ENCODE measurements at regions not wholly inside any gene's neighbourhood (a gene's known extent, or its start where the extent isn't known, plus 50 kb on each side); places are given as distances from the start of the nearest gene placed in this dataset.

GRCh38 chr3:56919797-56920195 is 118.0 kb upstream of the ARHGEF3 start:
- WGBS, result 84% methylated on average over 4 of the region's 4 CpGs
- H3K36me3 ChIP-seq, result no peaks in the 10 kb centered on the region
- H3K9me3 ChIP-seq, result no peaks in the 10 kb centered on the region
- DNase-seq (ENCODE audit: extremely low spot score), result no peak
- TF ChIP-seq POLR2AphosphoS5 (IDR thresholded peaks at IDR 0.05) (no peak), EP300 (IDR thresholded peaks at IDR 0.05) (no peak), CTCF (IDR thresholded peaks at IDR 0.05) (no peak), POLR2A (IDR thresholded peaks at IDR 0.05; ENCODE audit: low read depth) (no peak)
- intact Hi-C loops (cut with DNase I), result no loop called here
- no peaks in the 10 kb centered on the region for H3K27me3 ChIP-seq
- H3K4me1 ChIP-seq, result peaks cover 39 to 50% (median 43%) of the 10 kb centered on the region in 4 donors
- no peak overlapping the region for H3K4me3 ChIP-seq
- no peak overlapping the region for H3K27ac ChIP-seq (replicated peaks in 1 of 4)

- no peak for DNase-seq (ENCODE audit: extremely low spot score)
- intact Hi-C loops (cut with DNase I), result no loop called here
- TF ChIP-seq EP300 (IDR thresholded peaks at IDR 0.05) (no peak), POLR2A (IDR thresholded peaks at IDR 0.05; ENCODE audit: low read depth) (no peak), CTCF (IDR thresholded peaks at IDR 0.05) (no peak), POLR2AphosphoS5 (IDR thresholded peaks at IDR 0.05) (no peak)
- Histone ChIP-seq H3K4me3 (no peak overlapping the region), H3K4me1 (peaks cover 34 to 45% (median 37%) of the 10 kb centered on the region in 4 donors), H3K27ac (replicated peaks in 1 of 4) (no peak overlapping the region), H3K36me3 (no peaks in the 10 kb centered on the region), H3K9me3 (no peaks in the 10 kb centered on the region), H3K27me3 (no peaks in the 10 kb centered on the region)
- WGBS, result 86% methylated on average over 5 of the region's 5 CpGs
Measured at GRCh38 chr3:56919137-56919796, 117.5 kb upstream of the ARHGEF3 start.

GRCh38 chr3:56918111-56918568 is 116.4 kb upstream of the ARHGEF3 start:
- TF ChIP-seq EP300 (IDR thresholded peaks at IDR 0.05), result no peak
- no peak for TF ChIP-seq CTCF (IDR thresholded peaks at IDR 0.05)
- no peak for TF ChIP-seq POLR2AphosphoS5 (IDR thresholded peaks at IDR 0.05)
- TF ChIP-seq POLR2A (IDR thresholded peaks at IDR 0.05; ENCODE audit: low read depth), result no peak
- no peaks in the 10 kb centered on the region for H3K27me3 ChIP-seq
- peak overlapping the region in 1 of 4 donors; percentile 8 for H3K27ac ChIP-seq (replicated peaks in 1 of 4)
- H3K9me3 ChIP-seq, result no peaks in the 10 kb centered on the region
- 69% methylated on average over 7 of the region's 7 CpGs for WGBS
- no peak for DNase-seq (ENCODE audit: extremely low spot score)
- intact Hi-C loops (cut with DNase I), result no loop called here
- H3K36me3 ChIP-seq, result no peaks in the 10 kb centered on the region
- peaks cover 26 to 34% (median 26%) of the 10 kb centered on the region in 4 donors for H3K4me1 ChIP-seq
- no peak overlapping the region for H3K4me3 ChIP-seq

GRCh38 chr3:56917361-56918110 is 115.8 kb upstream of the ARHGEF3 start:
- Histone ChIP-seq H3K4me1 (peaks cover 20 to 28% (median 21%) of the 10 kb centered on the region in 4 donors), H3K27me3 (no peaks in the 10 kb centered on the region), H3K4me3 (no peak overlapping the region), H3K27ac (replicated peaks in 1 of 4) (no peak overlapping the region), H3K36me3 (no peaks in the 10 kb centered on the region), H3K9me3 (no peaks in the 10 kb centered on the region)
- no peak for TF ChIP-seq POLR2AphosphoS5 (IDR thresholded peaks at IDR 0.05)
- TF ChIP-seq POLR2A (IDR thresholded peaks at IDR 0.05; ENCODE audit: low read depth), result no peak
- no peak for TF ChIP-seq CTCF (IDR thresholded peaks at IDR 0.05)
- no peak for TF ChIP-seq EP300 (IDR thresholded peaks at IDR 0.05)
- no peak for DNase-seq (ENCODE audit: extremely low spot score)
- intact Hi-C loops (cut with DNase I), result no loop called here
- 81% methylated on average over 7 of the region's 7 CpGs for WGBS
